Loucy (cell line): ENCODE measurements at regions not wholly inside any gene's neighbourhood (a gene's known extent, or its start where the extent isn't known, plus 50 kb on each side); places are given as distances from the start of the nearest gene placed in this dataset.

ENCODE experiments used
- H2AFZ ChIP-seq: fragments of 200-600 bp; sonication (generic); 2 replicates; pipeline ENCODE4 v1.6.0; 2016; ENCODE audit warnings: antibody characterized with exemption, mild to moderate bottlenecking, low read length, moderate library complexity
- H3F3A ChIP-seq: fragments of 200-600 bp; 2 replicates; pipeline ENCODE4 v1.6.0; 2016; ENCODE audit warnings: antibody characterized with exemption, low read depth, mild to moderate bottlenecking
- H3K27me3 ChIP-seq: fragments of 200-600 bp; sonication (generic); 2 replicates; pipeline ENCODE4 v1.6.1; 2014; ENCODE audit warnings: low read length, mild to moderate bottlenecking; ENCODE audit not compliant: insufficient read depth, poor library complexity, severe bottlenecking
- H3K36me3 ChIP-seq: fragments of 200-600 bp; sonication (generic); 2 replicates; pipeline ENCODE4 v1.6.1; 2016; ENCODE audit warnings: low read length; ENCODE audit not compliant: insufficient read depth
- H3K4me1 ChIP-seq: fragments of 200-600 bp; sonication (generic); 2 replicates; pipeline ENCODE4 v1.5.1; 2014; ENCODE audit warnings: low read length, mild to moderate bottlenecking; ENCODE audit not compliant: insufficient read depth, poor library complexity, severe bottlenecking
- H3K4me2 ChIP-seq: fragments of 200-600 bp; sonication (generic); 2 replicates; pipeline ENCODE4 v1.6.0; 2014; ENCODE audit warnings: antibody characterized with exemption, low read length, low read depth, mild to moderate bottlenecking; ENCODE audit not compliant: poor library complexity, severe bottlenecking
- H3K4me3 ChIP-seq: fragments of 200-600 bp; sonication (generic); 2 replicates; pipeline ENCODE4 v1.5.1; 2014; ENCODE audit warnings: low read length, mild to moderate bottlenecking, mixed read lengths; ENCODE audit not compliant: poor library complexity, severe bottlenecking
- H3K79me2 ChIP-seq: fragments of 200-600 bp; sonication (generic); 2 replicates; pipeline ENCODE4 v1.6.1; 2014; ENCODE audit warnings: low read length; ENCODE audit not compliant: insufficient read depth
- H3K9ac ChIP-seq: fragments of 200-600 bp; sonication (generic); 2 replicates; pipeline ENCODE4 v1.6.0; 2014; ENCODE audit warnings: mild to moderate bottlenecking, low read depth, low read length, moderate library complexity; ENCODE audit not compliant: poor library complexity, severe bottlenecking
- H3K9me2 ChIP-seq: fragments of 200-600 bp; sonication (generic); replicated peaks from 2 replicates; pipeline ENCODE4 v1.6.1; 2016; ENCODE audit warnings: low read depth, low read length, mixed read lengths
- H3K9me3 ChIP-seq: fragments of 200-600 bp; sonication (generic); 2 replicates; pipeline ENCODE4 v1.6.1; 2014; ENCODE audit warnings: mild to moderate bottlenecking, antibody characterized with exemption, low read length, low read depth; ENCODE audit not compliant: insufficient read depth
- H4K20me1 ChIP-seq: fragments of 200-600 bp; sonication (generic); 2 replicates; pipeline ENCODE4 v1.6.0; 2014; ENCODE audit warnings: antibody characterized with exemption, low read length, mild to moderate bottlenecking; ENCODE audit not compliant: insufficient read depth, poor library complexity, severe bottlenecking
- EZH2phosphoT487 ChIP-seq: fragments of 200-600 bp; IDR thresholded peaks from 2 replicates; pipeline ENCODE4 v1.6.1; 2018; ENCODE audit warnings: antibody characterized with exemption, mild to moderate bottlenecking, moderate library complexity, borderline replicate concordance
- TF ChIP-seq, protein P1 (sequence below): fragments of 200-600 bp; sonication (generic); conservative IDR thresholded peaks from 2 replicates; pipeline ENCODE4 v1.5.1; 2014; ENCODE audit warnings: mild to moderate bottlenecking, antibody characterized with exemption, low read length

DNA sequence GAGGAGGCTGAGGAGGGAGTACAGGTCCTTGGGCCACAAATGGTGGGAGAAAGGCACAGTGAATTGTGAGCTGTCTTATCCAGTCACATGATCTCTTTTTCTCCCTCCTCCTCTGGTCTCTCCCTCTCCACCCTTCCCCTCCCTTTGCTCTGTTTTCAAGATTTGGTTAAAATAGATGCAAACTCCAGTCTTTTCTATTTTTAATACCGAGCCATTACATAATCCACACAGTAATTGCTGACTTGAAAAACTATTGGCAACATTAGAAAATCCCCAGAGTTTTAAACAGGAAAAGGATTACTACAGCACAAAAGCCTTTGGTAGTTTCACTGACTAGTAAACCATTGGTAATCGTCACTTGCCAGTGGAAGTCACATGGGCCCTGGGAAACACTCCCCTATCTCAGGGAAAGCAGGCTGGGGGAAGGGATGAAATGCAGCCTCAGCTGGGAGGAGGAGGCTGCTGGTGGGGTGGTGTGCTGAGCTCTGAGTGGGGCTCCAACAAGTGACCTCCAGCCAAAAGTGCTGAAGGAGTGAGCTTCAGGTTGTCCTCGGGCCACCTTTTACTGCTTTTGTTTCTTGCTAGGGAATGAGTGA lies 57.4 kb upstream of the PCBP1 start:
- Histone ChIP-seq H3K4me1 (no peaks in the 10 kb centered on the region), H3K79me2 (peaks cover 6% of the 10 kb centered on the region; the same call in 1 of the 2 replicates), H3K9me2 (no peaks in the 10 kb centered on the region), H3K4me3 (no peak overlapping the region), H3K9ac (no peak overlapping the region), H3K36me3 (peaks cover 69% of the 10 kb centered on the region; the same call in 1 of the 2 replicates), H3F3A (no peaks in the 10 kb centered on the region), H3K4me2 (no peak overlapping the region), H2AFZ (no peak overlapping the region), H3K27me3 (no peaks in the 10 kb centered on the region), H4K20me1 (no peaks in the 10 kb centered on the region), H3K9me3 (no peaks in the 10 kb centered on the region)
- TF ChIP-seq, protein P1, sequence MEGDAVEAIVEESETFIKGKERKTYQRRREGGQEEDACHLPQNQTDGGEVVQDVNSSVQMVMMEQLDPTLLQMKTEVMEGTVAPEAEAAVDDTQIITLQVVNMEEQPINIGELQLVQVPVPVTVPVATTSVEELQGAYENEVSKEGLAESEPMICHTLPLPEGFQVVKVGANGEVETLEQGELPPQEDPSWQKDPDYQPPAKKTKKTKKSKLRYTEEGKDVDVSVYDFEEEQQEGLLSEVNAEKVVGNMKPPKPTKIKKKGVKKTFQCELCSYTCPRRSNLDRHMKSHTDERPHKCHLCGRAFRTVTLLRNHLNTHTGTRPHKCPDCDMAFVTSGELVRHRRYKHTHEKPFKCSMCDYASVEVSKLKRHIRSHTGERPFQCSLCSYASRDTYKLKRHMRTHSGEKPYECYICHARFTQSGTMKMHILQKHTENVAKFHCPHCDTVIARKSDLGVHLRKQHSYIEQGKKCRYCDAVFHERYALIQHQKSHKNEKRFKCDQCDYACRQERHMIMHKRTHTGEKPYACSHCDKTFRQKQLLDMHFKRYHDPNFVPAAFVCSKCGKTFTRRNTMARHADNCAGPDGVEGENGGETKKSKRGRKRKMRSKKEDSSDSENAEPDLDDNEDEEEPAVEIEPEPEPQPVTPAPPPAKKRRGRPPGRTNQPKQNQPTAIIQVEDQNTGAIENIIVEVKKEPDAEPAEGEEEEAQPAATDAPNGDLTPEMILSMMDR, result no peak
- TF ChIP-seq EZH2phosphoT487, result no peak

DNA sequence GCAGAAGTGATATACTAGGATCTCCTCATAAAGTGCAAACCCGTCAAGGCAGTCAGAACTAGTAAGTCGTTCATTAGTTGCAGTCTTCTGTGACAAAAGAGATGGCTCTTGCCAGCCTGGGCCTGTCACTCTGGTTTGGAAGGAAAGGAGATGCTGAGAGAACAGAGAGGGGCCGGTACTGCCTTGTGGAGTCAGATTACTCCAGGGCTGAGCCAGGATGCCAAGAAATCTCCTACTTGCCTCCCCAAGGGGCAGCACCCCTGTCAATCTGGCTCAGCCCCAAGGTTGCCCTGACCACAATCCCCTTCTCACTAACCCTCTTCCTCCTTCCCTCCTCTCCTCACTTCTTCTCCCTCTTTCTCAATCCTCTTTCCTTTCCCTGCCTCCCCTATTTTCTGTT lies 62.9 kb upstream of the ASPRV1 start:
- Histone ChIP-seq H3K4me1 (no peaks in the 10 kb centered on the region), H4K20me1 (no peaks in the 10 kb centered on the region)

DNA sequence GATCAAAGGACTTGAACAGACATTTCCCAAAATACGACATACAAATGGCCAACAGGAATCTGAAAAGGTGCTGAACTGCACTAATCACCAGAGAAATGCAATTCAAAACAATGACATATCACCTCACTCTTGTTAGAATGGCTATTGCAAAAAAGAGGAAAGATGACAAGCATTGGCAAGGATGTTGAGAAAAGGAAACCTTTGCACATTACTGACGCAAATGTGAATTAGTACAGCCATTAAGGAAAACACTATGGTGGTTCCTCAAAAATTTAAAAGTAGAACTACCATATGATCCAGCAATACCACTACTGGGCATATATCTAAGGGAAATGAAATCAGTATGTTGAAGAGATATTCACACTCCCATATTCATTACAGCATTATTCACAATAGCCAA lies 57.7 kb upstream of the ASPRV1 start:
- Histone ChIP-seq H3K4me3 (no peak overlapping the region), H3K4me2 (no peak overlapping the region), H2AFZ (no peak overlapping the region)

More for the DNA sequence above, 62.9 kb upstream of the ASPRV1 start:
- Histone ChIP-seq H3K4me3 (no peak overlapping the region), H3K9ac (no peak overlapping the region), H3K9me3 (no peaks in the 10 kb centered on the region), H3K9me2 (no peaks in the 10 kb centered on the region), H3K27me3 (no peaks in the 10 kb centered on the region), H2AFZ (no peak overlapping the region), H3F3A (no peaks in the 10 kb centered on the region), H3K4me2 (no peak overlapping the region), H3K36me3 (peaks cover 37% of the 10 kb centered on the region; the same call in 1 of the 2 replicates), H3K79me2 (peaks cover 6% of the 10 kb centered on the region; the same call in 1 of the 2 replicates)
- TF ChIP-seq EZH2phosphoT487, result no peak
- TF ChIP-seq, protein P1, result no peak

More for the DNA sequence above, 57.7 kb upstream of the ASPRV1 start:
- Histone ChIP-seq H3K36me3 (peaks cover 42% of the 10 kb centered on the region; the same call in 1 of the 2 replicates), H3F3A (no peaks in the 10 kb centered on the region), H3K4me1 (no peaks in the 10 kb centered on the region), H3K9me2 (no peaks in the 10 kb centered on the region), H4K20me1 (no peaks in the 10 kb centered on the region), H3K79me2 (peaks cover 5% of the 10 kb centered on the region; the same call in 1 of the 2 replicates), H3K9me3 (no peaks in the 10 kb centered on the region), H3K9ac (no peak overlapping the region), H3K27me3 (no peaks in the 10 kb centered on the region)
- TF ChIP-seq, protein P1, result no peak
- TF ChIP-seq EZH2phosphoT487, result no peak
